Activated CD8-positive, alpha-beta memory T cell treated with anti-CD3 and anti-CD28 coated beads, Interleukin-2, amount 50 U/mL, for 24 hours (primary cell): ENCODE measurements at regions not wholly inside any gene's neighbourhood (a gene's known extent, or its start where the extent isn't known, plus 50 kb on each side); places are given as distances from the start of the nearest gene placed in this dataset.
"Not testable (repeated sequence)": the region's sequence is repeated elsewhere in the genome, so short reads cannot be mapped to it uniquely, and the experiment has no call there.

Experiments
- DNase-seq: peaks from one replicate; pipeline ENCODE4 v3.0.0-alpha.2; 2020; ENCODE audit errors: extremely low read depth

- DNase-seq: no peak
Measured at GRCh38 chr11:109677876-109678275, 255.9 kb downstream of the C11orf87 start.

GRCh38 chr11:109680127-109680526 is 258.1 kb downstream of the C11orf87 start:
- no peak for DNase-seq

- not testable (repeated sequence) for DNase-seq
Measured at GRCh38 chr11:109682788-109683187, 260.8 kb downstream of the C11orf87 start.

GRCh38 chr11:109695696-109696095 is 273.7 kb downstream of the C11orf87 start:
- no peak for DNase-seq

GRCh38 chr11:109696191-109696897 is 274.4 kb downstream of the C11orf87 start:
- no peak for DNase-seq

- DNase-seq: no peak
Measured at GRCh38 chr11:109697140-109697843, 275.3 kb downstream of the C11orf87 start.

- no peak for DNase-seq
Measured at GRCh38 chr11:109698237-109698636, 276.2 kb downstream of the C11orf87 start.

- no peak for DNase-seq
Measured at GRCh38 chr11:109704432-109704831, 282.4 kb downstream of the C11orf87 start.

- no peak for DNase-seq
Measured at GRCh38 chr11:109706945-109707344, 285.0 kb downstream of the C11orf87 start.

GRCh38 chr11:109707411-109707810 is 285.4 kb downstream of the C11orf87 start:
- no peak for DNase-seq

GRCh38 chr11:109708184-109708583 is 286.2 kb downstream of the C11orf87 start:
- DNase-seq: no peak

GRCh38 chr11:109714444-109714843 is 292.5 kb downstream of the C11orf87 start:
- DNase-seq: not testable (repeated sequence)

GRCh38 chr11:109715424-109715823 is 293.4 kb downstream of the C11orf87 start:
- DNase-seq: not testable (repeated sequence)

- DNase-seq: no peak
Measured at GRCh38 chr11:109726061-109726460, 304.1 kb downstream of the C11orf87 start.

- DNase-seq: no peak
Measured at GRCh38 chr11:109728056-109728455, 306.1 kb downstream of the C11orf87 start.

GRCh38 chr11:109729761-109730160 is 307.8 kb downstream of the C11orf87 start:
- no peak for DNase-seq

GRCh38 chr11:109730669-109731068 is 308.7 kb downstream of the C11orf87 start:
- DNase-seq: no peak

GRCh38 chr11:109731451-109731850 is 309.5 kb downstream of the C11orf87 start:
- no peak for DNase-seq

- no peak for DNase-seq
Measured at GRCh38 chr11:109733245-109733644, 311.3 kb downstream of the C11orf87 start.

GRCh38 chr11:109734566-109734965 is 312.6 kb downstream of the C11orf87 start:
- DNase-seq: no peak

GRCh38 chr11:109735128-109735527 is 313.1 kb downstream of the C11orf87 start:
- no peak for DNase-seq

- DNase-seq: no peak
Measured at GRCh38 chr11:109739379-109739778, 317.4 kb downstream of the C11orf87 start.

GRCh38 chr11:109745996-109746625 is 324.1 kb downstream of the C11orf87 start:
- no peak for DNase-seq
